GM21786 (cell line): ENCODE measurements at regions not wholly inside any gene's neighbourhood (a gene's known extent, or its start where the extent isn't known, plus 50 kb on each side); places are given as distances from the start of the nearest gene placed in this dataset.

Experiments used
- ATAC-seq: cut with Tn5 transposase; IDR thresholded peaks from one replicate; pipeline ENCODE4 v1.9.1; 2021; ENCODE audit not compliant: unreplicated experiment

DNA sequence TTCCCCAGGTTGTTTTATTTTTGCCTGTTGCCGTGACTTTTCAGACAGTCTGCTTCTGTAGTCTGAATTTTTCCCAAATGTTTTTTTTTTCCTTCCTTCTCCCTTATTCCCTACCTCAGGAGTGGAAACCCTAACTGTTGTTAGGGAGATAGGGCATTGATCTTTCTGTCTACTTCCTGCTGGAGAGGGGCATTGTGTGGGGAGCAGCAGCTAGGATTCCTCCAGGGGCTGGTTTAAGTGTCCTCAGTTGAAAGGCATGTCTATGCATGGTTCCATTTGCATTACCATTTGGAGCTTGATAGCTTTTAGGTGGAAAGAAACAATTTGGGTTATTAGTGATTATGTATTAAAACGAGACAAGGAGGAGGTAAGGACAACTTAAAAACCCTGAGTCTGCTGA is 383.9 kb downstream of the DCAF12L2 start:
- no peak for ATAC-seq

DNA sequence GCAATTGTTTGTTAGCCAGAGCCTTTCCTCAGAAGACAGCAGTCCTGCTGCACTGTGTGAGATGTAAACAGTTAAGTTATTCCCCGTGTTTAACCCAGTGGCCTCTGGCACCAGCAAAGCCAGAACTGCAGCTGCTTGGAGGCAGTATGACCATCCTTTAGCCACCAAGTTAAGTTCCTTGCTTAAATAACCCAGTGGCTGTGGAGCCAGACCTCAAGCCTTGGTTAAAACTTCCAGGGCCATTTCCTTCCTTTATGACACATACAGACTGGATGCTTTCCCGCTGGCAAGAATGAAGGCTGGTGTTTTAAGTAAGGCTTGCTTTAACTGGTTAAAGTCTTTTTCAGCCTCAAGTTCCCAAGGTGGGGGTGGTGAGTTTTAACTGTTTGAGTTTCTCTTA is 379.8 kb downstream of the DCAF12L2 start:
- no peak for ATAC-seq

DNA sequence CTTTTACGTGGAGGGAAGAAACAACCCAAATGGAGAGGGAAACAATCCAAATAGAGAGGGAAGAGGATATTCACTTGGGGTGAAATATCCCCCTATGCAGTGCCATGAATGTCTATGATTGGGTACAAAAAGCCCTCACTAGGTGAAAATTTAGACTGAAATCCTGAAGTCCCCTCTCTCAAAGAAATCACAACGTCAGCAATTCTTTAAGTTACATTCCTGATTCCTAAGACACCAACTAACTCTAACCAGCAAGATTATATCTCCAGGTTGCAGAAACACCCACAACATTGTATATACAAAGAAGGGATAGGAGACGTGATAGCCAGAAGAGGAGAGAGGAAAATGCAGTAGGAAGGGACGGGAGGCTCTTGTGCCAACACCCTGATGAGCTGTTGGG is 374.3 kb downstream of the DCAF12L2 start:
- no peak for ATAC-seq

DNA sequence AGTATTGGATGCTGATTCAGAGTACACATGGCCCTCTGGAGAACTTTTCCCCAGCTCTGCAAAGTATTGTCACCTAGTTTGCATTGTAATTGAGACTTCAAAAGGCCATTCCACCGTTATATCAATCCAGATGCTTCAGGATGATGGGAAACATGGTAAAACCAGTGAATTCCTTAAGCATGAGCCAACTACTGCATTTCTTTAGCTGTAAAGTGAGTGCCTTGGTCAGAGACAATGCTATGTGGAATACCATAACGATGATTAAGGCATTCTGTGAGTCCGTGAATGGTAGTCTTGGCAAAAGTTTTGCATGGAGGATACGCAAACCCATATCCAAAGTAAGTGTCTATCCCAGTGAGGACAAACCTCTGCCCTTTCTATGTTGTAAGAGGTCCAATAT is 355.2 kb downstream of the DCAF12L2 start:
- ATAC-seq: no peak

DNA sequence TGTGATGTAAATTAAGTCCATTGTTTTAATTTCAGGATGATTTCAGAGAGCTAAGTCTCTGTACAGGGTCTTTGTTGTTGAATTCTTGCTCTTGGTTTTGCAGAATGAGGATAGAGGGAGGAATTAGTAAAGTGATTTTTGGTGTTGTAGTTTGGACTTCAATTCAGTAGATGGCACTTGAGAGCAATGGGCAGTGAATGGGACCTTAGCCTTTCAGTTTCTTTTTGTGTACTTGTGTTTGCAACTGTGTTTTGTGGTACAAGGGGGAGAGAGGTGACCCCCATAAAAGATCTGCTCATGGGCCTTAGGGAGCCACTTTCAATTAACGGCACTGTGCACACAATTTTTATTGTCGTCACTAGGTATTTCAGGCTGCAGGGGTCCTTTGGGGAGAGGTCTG is 340.0 kb downstream of the DCAF12L2 start:
- peak; percentile 70 for ATAC-seq

DNA sequence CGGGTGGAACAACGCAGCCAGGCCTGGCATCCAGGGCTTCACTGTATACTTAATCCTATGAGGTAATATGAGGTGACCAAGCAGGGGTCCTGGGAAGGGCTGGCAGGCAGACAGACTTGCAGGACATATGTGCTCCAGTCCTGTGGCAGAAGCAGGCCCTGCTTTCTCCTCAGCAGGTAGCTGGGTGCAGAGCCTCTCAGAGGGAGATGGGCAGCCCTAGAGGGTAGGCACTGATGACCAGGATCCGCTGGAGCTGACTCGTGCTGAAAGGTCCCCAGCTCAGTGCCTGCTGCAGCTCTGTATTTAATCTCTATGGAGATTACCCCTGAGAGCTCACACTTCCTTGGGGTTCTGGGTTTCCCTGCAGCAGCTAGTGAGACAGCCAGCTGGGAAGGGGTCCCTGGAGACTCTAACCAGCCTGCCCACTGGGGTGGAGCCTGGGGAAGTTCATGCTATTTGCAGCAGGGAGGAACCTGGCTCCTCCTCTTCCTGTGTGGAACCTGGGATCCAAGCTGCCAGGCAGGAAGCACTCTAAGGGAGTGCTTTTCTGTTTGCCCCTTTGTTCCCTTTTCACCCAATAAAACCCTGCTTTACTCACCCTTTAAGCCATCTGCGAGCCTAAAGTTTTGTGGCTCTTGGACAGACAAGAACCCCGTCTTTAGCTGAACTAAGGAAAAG is 339.2 kb downstream of the DCAF12L2 start:
- no peak for ATAC-seq

DNA sequence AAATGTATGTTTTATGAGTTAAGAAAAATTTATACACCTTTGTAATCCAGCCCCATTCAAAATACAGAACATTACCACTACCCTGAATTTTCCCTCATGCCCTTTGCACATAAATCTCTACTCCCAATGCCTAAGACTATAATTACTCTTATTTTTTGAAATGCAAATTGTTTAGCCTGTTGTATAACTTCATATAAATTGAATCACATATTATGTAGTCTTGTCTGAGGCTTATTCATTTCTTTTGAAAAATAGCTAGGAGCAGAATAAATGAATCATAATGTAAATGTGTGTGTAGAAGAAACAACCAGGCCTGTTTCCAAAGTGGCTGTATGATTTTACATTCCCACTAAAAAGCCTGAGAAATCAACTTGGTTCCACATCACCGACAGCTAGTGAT is 319.8 kb downstream of the DCAF12L2 start:
- no peak for ATAC-seq

DNA sequence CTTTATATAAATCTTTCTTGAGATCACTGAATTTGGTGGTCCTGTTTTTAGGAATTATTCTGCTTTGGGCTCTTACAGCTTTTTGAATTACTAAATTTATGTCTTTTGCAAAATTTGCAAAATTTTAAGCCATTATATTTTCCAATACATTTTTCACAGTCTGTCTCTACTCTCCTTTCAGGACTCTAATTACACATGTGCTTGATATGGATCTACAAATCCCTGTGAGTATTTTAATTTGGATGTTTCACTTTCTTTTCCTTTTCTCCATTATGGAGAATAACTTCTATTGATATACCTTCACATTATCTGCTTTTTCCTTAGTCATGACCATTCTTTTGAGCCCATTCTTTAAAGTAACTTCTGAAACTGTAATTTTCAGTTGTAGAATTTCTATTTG is 315.4 kb downstream of the DCAF12L2 start:
- ATAC-seq: no peak

DNA sequence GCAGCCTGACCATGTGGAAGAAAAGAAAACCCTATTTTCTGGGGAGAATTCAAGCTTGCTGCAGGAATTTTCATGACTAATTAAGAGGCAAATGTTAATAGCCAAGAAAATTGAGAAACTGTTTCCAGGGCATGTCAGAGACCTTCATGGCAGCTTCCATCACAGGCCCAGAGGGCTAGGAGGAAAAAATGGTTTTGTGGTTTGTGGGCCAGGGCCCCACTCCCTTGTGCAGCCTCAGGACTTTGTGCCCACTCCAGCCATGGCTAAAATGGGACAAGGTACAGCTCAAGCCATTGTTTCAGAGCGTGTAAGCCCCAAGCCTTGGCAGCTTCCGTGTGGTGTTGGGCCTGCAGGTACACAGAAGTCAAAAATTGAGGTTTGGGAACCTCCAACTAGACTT is 282.9 kb downstream of the DCAF12L2 start:
- ATAC-seq: no peak

DNA sequence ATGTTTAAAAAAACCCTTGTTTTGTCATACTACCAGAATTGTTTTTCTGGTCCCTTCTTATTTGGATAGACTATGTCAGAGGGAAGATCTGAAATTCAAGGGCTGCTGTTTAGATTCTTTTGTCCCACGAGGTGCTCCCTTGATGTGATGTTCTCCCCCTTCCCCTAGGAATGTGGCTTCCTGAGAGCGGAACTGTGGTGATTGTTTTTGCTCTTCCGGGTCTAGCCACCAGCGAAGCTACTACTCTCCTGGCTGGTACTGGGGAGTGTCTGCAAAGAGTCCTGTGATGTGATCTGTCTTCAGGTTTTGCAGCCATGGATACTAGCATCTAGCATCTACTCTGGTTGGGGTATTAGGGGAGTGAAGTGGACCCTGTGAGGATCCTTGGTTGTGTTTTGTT is 271.1 kb downstream of the DCAF12L2 start:
- ATAC-seq: no peak

DNA sequence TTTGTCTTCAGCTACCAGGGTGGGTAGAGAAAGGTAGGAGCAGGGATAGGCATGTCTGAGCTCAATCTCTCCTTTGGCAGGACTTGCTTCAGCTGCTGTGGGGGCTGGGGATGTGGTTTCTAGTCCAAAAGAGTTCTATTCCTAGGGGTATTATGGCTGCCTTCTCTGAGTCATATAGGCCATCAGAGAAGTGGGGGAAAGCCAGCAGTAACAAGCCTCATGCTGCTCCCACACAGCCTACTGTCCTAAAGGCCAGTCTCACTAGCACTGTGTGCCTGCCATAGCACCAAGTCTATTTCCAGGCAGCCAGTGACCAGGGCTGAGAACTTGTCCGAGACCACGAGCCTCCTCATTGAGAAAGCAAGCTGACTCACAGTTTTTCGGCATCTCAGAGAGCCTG is 270.6 kb downstream of the DCAF12L2 start:
- ATAC-seq: no peak

DNA sequence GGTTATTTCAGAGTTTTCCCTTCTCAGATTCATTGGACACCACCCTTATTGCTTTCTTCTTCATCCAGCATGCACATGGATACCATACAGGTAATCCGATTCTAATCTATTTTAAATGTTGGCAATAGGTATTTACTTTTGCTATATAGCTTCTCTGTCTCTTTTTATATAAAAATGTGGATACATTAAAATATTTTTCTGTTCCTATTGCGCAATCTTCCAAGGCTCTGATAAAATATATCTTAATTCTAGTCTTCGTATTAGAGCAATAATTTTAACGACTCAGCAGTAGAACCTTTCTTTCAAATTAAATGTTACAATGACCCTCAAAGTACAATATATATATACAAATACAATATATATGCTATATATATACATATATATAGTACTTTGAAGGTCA is 239.8 kb downstream of the DCAF12L2 start:
- ATAC-seq: no peak

DNA sequence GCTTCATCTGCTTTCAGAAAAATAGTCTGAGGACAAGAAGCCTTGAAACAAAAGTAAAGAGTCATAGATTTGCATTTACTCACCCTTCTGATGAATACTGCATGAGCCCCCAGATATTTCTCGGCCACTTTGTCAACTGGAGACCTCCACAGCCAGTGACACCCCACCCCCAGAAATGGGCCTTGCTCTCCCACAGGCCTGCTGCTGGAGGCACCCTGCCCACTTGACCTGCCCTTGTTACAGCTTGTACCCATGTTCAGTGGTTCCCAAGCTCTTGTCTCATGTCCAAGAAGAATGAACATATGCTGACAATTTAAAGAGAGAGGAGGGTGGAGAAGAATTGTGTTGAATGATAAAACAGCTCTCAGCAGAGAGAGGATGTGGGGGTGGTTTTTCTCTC is 225.1 kb downstream of the DCAF12L2 start:
- no peak for ATAC-seq

DNA sequence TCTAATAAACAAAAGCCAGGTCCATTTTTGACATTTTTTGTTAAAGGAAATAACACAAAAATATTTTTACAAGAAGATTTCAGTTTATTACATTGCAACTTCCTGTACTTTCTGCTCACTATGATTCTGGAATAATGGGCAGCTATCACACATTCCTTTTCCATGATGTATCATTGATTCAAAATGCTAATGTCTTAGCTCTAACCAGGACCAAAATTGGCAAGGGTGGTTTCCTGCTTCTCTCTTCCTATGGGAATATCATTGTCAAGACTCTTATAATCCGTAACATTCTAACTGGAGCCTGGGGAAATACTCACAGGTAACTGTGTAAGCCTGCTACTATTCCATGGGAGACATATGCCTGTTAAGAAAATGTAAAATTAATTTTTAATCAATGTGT is 218.6 kb downstream of the DCAF12L2 start:
- no peak for ATAC-seq

DNA sequence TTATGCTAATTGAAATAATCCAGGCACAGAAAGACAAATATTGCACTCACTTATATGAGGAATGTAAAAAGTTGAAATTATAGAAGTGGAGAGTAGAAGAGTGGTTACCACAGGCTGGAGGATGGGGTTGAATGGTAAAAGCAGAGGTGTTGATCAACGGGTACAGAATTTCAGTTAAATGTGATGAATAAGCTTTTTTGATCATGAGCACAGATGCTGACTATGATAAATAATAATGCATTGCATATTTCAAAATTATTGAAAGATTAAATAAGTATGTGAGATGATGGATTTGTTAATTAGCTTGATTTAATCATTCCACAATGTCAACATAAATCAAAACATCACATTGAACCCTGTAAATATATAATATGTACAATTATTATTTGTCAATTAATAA is 213.1 kb downstream of the DCAF12L2 start:
- ATAC-seq: no peak

DNA sequence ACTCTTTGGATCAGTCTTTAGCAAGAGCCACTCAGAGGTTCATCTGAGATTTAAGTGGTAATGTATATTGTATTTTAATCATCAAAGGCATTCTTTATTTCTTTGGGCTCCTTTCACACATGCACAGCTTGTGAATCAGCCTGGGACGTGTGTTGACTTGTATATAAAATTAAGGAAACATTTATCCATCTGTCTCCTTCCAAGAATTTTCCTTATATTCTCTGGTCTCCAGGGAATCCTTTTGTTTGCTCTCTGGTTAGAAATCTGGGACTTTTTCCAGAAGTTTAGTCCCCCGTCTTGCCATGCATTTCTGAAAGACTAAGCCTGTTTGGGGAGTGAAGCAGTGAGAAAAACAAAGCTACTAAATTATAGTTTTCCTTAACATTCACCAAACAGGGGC is 212.3 kb downstream of the DCAF12L2 start:
- no peak for ATAC-seq

DNA sequence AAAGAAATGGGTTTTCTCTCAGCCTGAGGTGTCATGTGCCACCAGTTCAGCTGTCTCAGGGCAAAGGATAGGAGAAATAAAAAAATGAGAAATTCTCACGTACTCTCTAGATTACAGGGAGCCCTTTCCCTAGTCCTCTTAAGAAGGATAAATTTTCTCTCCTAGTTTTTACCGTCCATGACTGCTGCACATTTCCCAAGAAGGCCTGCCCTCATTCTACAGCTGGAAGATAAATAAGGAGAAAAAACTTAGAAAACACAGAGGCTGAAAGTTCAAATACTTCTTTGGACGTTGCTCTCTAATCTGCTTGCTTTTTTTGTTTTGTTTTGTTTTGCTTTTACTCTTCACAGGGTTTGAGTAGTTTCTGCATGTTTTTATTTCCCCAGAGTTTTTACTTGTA is 211.9 kb downstream of the DCAF12L2 start:
- ATAC-seq: no peak

DNA sequence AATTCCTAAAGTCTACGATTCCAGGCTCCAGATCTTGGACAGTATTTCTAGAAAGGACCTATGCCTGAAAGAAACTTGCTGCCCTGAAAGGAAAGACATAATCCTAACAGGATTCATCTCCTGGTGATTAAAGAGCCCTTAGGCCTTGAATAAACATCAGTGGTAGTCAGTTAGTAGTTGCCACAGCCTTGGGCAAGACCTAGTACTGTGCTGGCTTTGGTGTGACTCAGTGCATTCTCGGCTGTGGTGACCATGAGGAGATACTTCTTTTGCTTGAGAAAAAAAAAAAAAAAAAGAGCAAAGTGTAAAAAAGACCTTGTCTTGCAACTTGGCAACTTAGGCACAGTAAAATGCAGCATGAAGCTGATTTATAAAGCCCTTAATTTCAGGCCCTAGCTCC is 188.2 kb downstream of the DCAF12L2 start:
- no peak for ATAC-seq

DNA sequence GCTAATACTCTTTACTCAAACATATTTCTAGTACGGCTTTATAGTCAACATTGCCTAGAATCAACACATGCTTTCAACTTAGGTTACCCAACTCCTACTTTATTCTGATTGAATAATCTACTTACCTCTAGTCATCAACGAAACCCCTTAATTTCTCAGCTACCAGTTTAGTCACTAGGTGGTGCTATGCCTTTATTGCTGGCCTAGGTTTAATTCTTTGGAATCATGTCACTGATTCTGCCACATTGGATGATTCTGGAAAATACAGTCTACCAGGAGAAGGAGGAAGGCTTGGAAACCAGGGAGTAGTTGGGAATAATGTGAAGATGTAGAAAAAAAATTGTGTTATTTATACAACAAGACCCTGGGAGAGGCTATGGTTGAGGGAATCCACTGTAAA is 167.7 kb downstream of the DCAF12L2 start:
- no peak for ATAC-seq

DNA sequence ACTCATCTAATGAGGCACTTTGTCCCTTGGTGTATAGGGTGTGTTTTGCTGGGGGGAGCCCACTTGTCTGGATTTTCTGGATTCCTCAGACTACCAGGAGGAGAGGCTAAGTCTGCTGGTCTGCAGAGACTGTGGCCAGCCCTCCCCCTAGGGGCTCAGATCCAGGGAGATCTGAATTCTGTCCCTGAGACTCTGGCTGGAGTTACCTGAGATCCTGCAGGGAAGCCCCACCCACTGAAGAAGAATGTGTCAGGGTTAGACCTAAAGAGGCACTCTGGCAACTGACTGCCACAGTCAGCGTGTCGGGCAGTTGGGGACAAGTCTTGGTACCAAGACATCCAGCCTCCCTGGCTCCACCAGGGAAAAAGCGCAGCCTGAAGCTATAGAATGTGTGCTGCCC is 138.9 kb downstream of the DCAF12L2 start:
- ATAC-seq: no peak

DNA sequence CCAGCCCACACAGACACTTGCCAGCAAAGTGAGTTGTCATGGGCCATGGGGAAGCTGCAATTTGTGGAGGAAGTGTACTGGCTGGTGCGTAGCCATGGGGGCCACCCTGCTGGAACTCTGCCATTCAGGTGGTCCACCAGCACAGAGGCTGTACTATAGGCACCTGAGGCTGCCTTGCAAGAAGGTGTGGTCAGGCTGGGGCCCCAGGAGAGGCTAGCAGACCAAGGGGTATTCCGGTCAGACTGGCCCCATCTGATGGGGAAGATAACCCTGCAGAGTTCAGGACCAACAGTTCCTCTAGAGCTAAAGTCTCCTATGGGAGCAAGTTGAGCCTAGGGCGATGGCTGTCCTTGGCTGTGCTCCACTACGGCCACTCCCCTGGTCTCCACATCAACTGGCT is 136.1 kb downstream of the DCAF12L2 start:
- ATAC-seq: no peak

DNA sequence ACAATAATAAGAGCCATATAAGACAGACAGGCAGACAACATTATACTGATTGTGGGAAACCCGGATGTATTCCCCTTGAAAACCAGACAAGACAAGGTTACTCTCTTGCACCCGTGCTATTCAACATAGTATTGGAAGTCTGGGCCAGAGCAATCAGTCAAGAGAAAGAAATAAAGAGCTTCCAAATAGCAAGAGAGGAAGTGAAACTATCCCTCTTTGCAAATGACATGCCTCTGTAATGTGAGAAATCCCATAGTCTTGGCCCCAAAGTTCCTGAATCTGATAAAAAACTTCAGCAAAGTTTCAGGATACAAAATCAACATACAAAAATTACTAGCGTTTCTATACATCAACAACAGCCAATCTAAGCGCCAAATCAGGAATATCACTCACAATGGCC is 102.1 kb downstream of the DCAF12L2 start:
- no peak for ATAC-seq

DNA sequence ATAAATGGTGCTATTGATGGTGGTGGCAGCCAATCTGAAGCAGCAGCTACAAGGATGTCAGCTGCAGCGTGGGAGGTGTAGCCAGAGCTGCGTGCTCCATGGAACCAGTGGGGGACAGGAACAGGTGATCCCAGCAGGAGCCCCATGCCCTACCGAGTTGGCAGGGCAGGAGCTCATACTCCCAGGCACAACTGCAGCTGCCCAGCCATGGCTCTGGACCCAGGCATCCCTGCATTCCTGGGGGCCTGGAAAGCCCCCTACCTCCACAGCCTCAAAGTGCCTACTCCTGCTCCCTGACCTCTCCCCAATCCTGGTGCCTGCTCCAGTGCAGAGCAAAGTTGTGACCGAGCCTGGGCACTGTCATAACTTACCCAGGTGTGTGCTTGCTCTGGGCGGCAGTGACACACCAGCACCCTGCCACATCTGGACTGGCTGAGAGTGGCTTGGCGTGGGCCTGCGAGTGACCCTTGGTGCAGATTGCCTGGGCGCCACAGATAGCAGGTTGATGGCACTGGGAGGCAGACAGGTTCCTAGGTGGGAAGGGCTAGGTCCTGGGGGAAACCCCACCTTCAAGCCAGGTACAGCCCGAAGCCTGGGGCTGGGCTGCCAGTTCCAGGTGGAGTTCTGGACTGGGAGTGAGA is 101.1 kb downstream of the DCAF12L2 start:
- no peak for ATAC-seq
